ENCODE measurements at regions not wholly inside any gene's neighbourhood (a gene's known extent, or its start where the extent isn't known, plus 50 kb on each side); places are given as distances from the start of the nearest gene placed in this dataset.

DNA sequence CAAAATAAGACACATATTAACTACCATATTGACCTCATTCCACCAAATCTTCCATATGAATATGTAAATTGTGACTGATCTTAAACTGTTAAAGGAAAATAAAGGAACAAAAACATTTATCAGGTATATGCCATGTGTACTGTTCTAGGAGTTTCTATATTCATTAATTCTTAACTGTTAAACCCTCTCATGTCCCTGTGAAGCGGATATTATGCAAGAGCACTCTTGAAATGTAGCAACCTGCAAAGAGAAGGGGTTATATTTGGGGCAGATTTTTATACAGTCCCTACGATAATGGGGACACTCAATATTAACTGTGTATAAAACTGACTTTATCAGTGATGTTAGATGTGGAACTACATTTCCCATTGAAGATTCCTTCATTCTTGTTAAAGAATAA is 184.9 kb upstream of the OR13F1 start:
- BruUV-seq (replicated peaks), result no TSS peak
- DNase-seq (ENCODE audit: low read depth, low spot score) (no peak), FAIRE-seq (no peak)
- Histone ChIP-seq H3K9me1 (replicated peaks; ENCODE audit: control insufficient read depth, extremely low read depth, insufficient read depth, low read length) (no peaks in the 10 kb centered on the region), H3K36me3 (ENCODE audit: control insufficient read depth in 2 of 2, extremely low read depth in 1 of 2, insufficient read depth in 2 of 2, low read length in 2 of 2) (no peaks in the 10 kb centered on the region), H3K4me3 (replicated peaks in 1 of 3; ENCODE audit: insufficient read depth in 1 of 3, low read depth in 1 of 3, low read length in 3 of 3) (no peak overlapping the region), H3K79me2 (ENCODE audit: control insufficient read depth, insufficient read depth, low read length) (no peaks in the 10 kb centered on the region), H3K9ac (replicated peaks; ENCODE audit: extremely low read depth, insufficient read depth, low read length) (no peak overlapping the region), H3K9me3 (replicated peaks; ENCODE audit: control insufficient read depth, insufficient read depth, low read length) (no peaks in the 10 kb centered on the region), H2AFZ (ENCODE audit: low read depth, low read length) (no peak overlapping the region), H4K20me1 (replicated peaks; ENCODE audit: control insufficient read depth, extremely low read depth, insufficient read depth, low read length) (no peaks in the 10 kb centered on the region), H3K27me3 (ENCODE audit: control insufficient read depth in 2 of 2, insufficient read depth in 2 of 2, low read length in 2 of 2) (no peaks in the 10 kb centered on the region), H3K27ac (ENCODE audit: insufficient read depth, low read depth, low read length) (no peak overlapping the region), H3K4me1 (ENCODE audit: control insufficient read depth, extremely low read depth, insufficient read depth, low read length) (no peaks in the 10 kb centered on the region), H3K4me2 (ENCODE audit: insufficient read depth, low read length) (no peak overlapping the region)
- dilution Hi-C loops (cut with MboI; ENCODE audit: extremely low pct_ligation_motif_present, low sequenced_read_pairs) (no loop called here), intact Hi-C loops (cut with micrococcal nuclease) (no loop called here)
- no peak for TF ChIP-seq GATA2 (IDR thresholded peaks at IDR 0.05; ENCODE audit: insufficient read depth, insufficient read length, low read depth, low read length)
- no peak for TF ChIP-seq MYC (IDR thresholded peaks at IDR 0.05; ENCODE audit: low read depth, low read length)
- TF ChIP-seq, protein P1, sequence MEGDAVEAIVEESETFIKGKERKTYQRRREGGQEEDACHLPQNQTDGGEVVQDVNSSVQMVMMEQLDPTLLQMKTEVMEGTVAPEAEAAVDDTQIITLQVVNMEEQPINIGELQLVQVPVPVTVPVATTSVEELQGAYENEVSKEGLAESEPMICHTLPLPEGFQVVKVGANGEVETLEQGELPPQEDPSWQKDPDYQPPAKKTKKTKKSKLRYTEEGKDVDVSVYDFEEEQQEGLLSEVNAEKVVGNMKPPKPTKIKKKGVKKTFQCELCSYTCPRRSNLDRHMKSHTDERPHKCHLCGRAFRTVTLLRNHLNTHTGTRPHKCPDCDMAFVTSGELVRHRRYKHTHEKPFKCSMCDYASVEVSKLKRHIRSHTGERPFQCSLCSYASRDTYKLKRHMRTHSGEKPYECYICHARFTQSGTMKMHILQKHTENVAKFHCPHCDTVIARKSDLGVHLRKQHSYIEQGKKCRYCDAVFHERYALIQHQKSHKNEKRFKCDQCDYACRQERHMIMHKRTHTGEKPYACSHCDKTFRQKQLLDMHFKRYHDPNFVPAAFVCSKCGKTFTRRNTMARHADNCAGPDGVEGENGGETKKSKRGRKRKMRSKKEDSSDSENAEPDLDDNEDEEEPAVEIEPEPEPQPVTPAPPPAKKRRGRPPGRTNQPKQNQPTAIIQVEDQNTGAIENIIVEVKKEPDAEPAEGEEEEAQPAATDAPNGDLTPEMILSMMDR (IDR thresholded peaks at IDR 0.05; ENCODE audit: extremely low read depth in 1 of 2, insufficient read depth in 1 of 2, low read depth in 1 of 2, low read length in 2 of 2), result no peak
- TF ChIP-seq, protein P2, sequence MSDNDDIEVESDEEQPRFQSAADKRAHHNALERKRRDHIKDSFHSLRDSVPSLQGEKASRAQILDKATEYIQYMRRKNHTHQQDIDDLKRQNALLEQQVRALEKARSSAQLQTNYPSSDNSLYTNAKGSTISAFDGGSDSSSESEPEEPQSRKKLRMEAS (IDR thresholded peaks at IDR 0.05; ENCODE audit: insufficient read depth, insufficient read length), result no peak
- TF ChIP-seq POLR2A (IDR thresholded peaks at IDR 0.05; ENCODE audit: low read depth, low read length), result no peak
- TF ChIP-seq JUN (IDR thresholded peaks at IDR 0.05; ENCODE audit: borderline replicate concordance, insufficient read depth, insufficient read length, low read depth), result no peak
- no peak for TF ChIP-seq POLR2AphosphoS5 (IDR thresholded peaks at IDR 0.05; ENCODE audit: insufficient read depth, low read depth, low read length)
- TF ChIP-seq EZH2 (IDR thresholded peaks at IDR 0.05; ENCODE audit: borderline replicate concordance, low read depth, low read length, severe bottlenecking), result no peak
- TF ChIP-seq FOS (IDR thresholded peaks at IDR 0.05; ENCODE audit: borderline replicate concordance, insufficient read depth, low read length), result no peak
- CTCF ChIA-PET, result no interaction called here
- POLR2A ChIA-PET, result no interaction called here

Data from endothelial cell of umbilical vein (primary cell).